ENCODE measurements at regions not wholly inside any gene's neighbourhood (a gene's known extent, or its start where the extent isn't known, plus 50 kb on each side); places are given as distances from the start of the nearest gene placed in this dataset.

- Histone ChIP-seq H2BK120ac (replicated peaks; ENCODE audit: low read depth, low read length) (no peak overlapping the region), H3K79me1 (ENCODE audit: low read depth, low read length) (no peaks in the 10 kb centered on the region), H2AK5ac (ENCODE audit: low read depth, low read length) (no peak overlapping the region), H3K14ac (ENCODE audit: insufficient read length) (no peak overlapping the region), H3K4me1 (replicated peaks in 1 of 4; ENCODE audit: control insufficient read depth in 3 of 4, insufficient read depth in 4 of 4, low read length in 3 of 4) (no peaks in the 10 kb centered on the region), H4K20me1 (replicated peaks in 1 of 2; ENCODE audit: control insufficient read depth in 1 of 2, insufficient read depth in 2 of 2, low read length in 2 of 2) (no peaks in the 10 kb centered on the region), H2BK20ac (ENCODE audit: low read length) (no peak overlapping the region), H3K18ac (ENCODE audit: extremely low read depth, low read length) (no peak overlapping the region), H2BK5ac (ENCODE audit: low read depth, low read length) (no peak overlapping the region), H4K91ac (replicated peaks; ENCODE audit: insufficient read length, low read length) (no peak overlapping the region), H3K79me2 (ENCODE audit: control insufficient read depth in 1 of 2, insufficient read depth in 2 of 2, low read length in 2 of 2) (no peaks in the 10 kb centered on the region), H3K9ac (replicated peaks in 1 of 4; ENCODE audit: extremely low read depth in 1 of 4, low read depth in 3 of 4, low read length in 3 of 4) (no peak overlapping the region), H3K4ac (replicated peaks; ENCODE audit: insufficient read length, low read depth, low read length) (no peak overlapping the region), H3K27me3 (replicated peaks in 1 of 4; ENCODE audit: control insufficient read depth in 3 of 4, extremely low read depth in 1 of 4, insufficient read depth in 3 of 4, low read length in 3 of 4) (no peaks in the 10 kb centered on the region), H3K23me2 (ENCODE audit: low read depth, low read length) (peaks cover 2% of the 10 kb centered on the region; the same call in 1 of the 2 replicates), H3K27ac (ENCODE audit: low read depth, low read length) (no peak overlapping the region), H3K4me3 (ENCODE audit: extremely low read depth in 1 of 4, insufficient read depth in 2 of 4, low read depth in 3 of 4, low read length in 4 of 4) (no peak overlapping the region), H4K5ac (ENCODE audit: insufficient read length, low read depth, low read length) (no peak overlapping the region), H3K36me3 (ENCODE audit: control insufficient read depth in 2 of 4, insufficient read depth in 4 of 4, low read length in 3 of 4) (no peaks in the 10 kb centered on the region), H4K8ac (ENCODE audit: extremely low read depth, insufficient read depth, low read length) (no peak overlapping the region), H2AFZ (ENCODE audit: low read length) (no peak overlapping the region), H3K9me3 (ENCODE audit: insufficient read depth in 2 of 2, low read depth in 1 of 2, low read length in 1 of 2) (no peaks in the 10 kb centered on the region), H3K56ac (replicated peaks; ENCODE audit: insufficient read length, low read depth, low read length) (no peak overlapping the region), H2BK15ac (ENCODE audit: low read length) (no peak overlapping the region), H3K23ac (ENCODE audit: insufficient read length) (no peak overlapping the region), H2BK12ac (ENCODE audit: low read depth, low read length) (no peak overlapping the region), H3K4me2 (ENCODE audit: insufficient read depth in 1 of 2, low read depth in 2 of 2, low read length in 2 of 2) (no peak overlapping the region)
- POLR2A ChIA-PET (ENCODE audit: partially characterized antibody), result no interaction called here
- CTCF ChIA-PET (ENCODE audit: partially characterized antibody), result interaction anchor here (0.8 to 0.9 kb wide), 2 partner anchors 178 to 604 kb away, joined by 5 to 6 read pairs; no protein-coding TSS in a partner anchor
- no peak for FAIRE-seq
- 85% methylated on average over 4 of the region's 4 CpGs; no CpG with 5 or more reads in 1 of the 2 experiments for WGBS, 2 experiments (ENCODE audit: extremely low coverage in 1 of 2, insufficient coverage in 1 of 2, insufficient read length in 1 of 2, insufficient replicate concordance in 2 of 2, low coverage in 1 of 2, low lambda C conversion rate in 2 of 2, missing lambda C conversion rate in 1 of 2)
- DNase-seq (ENCODE audit: low read depth in 1 of 2, low spot score in 2 of 2), result no peak
- no peak for TF ChIP-seq SAP30 (IDR thresholded peaks at IDR 0.05; ENCODE audit: insufficient read depth, insufficient replicate concordance, low read length)
- no peak for TF ChIP-seq HDAC2 (IDR thresholded peaks at IDR 0.05; ENCODE audit: borderline replicate concordance in 1 of 2, low read depth in 2 of 2, low read length in 2 of 2)
- no peak for TF ChIP-seq KDM1A (IDR thresholded peaks at IDR 0.05; ENCODE audit: borderline replicate concordance, low read length)
- no peak for TF ChIP-seq KDM4A (IDR thresholded peaks at IDR 0.05; ENCODE audit: low read depth, low read length, severe bottlenecking)
- TF ChIP-seq POLR2A (IDR thresholded peaks at IDR 0.05; ENCODE audit: control extremely low read depth in 1 of 2, low read depth in 2 of 2, low read length in 2 of 2), result no peak
- no peak for TF ChIP-seq HDAC6 (IDR thresholded peaks at IDR 0.05; ENCODE audit: low read depth, low read length)
- no peak for TF ChIP-seq YY1 (IDR thresholded peaks at IDR 0.05; ENCODE audit: low read depth, low read length)
- TF ChIP-seq NANOG (IDR thresholded peaks at IDR 0.05; ENCODE audit: insufficient read depth, low read depth, low read length, poor library complexity, severe bottlenecking), result no peak
- TF ChIP-seq ZNF274 (IDR thresholded peaks at IDR 0.05; ENCODE audit: borderline replicate concordance, extremely low read depth, low read length), result no peak
- TF ChIP-seq CTBP2 (IDR thresholded peaks at IDR 0.05; ENCODE audit: borderline replicate concordance, insufficient read depth, insufficient read length, low read length), result no peak
- no peak for TF ChIP-seq RBBP5 (IDR thresholded peaks at IDR 0.05; ENCODE audit: borderline replicate concordance, low read depth, low read length)
- TF ChIP-seq POU5F1 (IDR thresholded peaks at IDR 0.05; ENCODE audit: low read depth, low read length), result no peak
- TF ChIP-seq SP2 (IDR thresholded peaks at IDR 0.05; ENCODE audit: low read length), result no peak
- TF ChIP-seq CBX8 (IDR thresholded peaks at IDR 0.05; ENCODE audit: borderline replicate concordance, low read depth, low read length), result no peak
- no peak for TF ChIP-seq TAF7 (optimal IDR thresholded peaks at IDR 0.05; ENCODE audit: borderline replicate concordance, low read depth, low read length)
Measured at GRCh38 chr4:102428122-102428521, 73.0 kb upstream of the NFKB1 start.

Data from H1 (cell line).